ENCODE measurements at regions not wholly inside any gene's neighbourhood (a gene's known extent, or its start where the extent isn't known, plus 50 kb on each side); places are given as distances from the start of the nearest gene placed in this dataset.

DNA sequence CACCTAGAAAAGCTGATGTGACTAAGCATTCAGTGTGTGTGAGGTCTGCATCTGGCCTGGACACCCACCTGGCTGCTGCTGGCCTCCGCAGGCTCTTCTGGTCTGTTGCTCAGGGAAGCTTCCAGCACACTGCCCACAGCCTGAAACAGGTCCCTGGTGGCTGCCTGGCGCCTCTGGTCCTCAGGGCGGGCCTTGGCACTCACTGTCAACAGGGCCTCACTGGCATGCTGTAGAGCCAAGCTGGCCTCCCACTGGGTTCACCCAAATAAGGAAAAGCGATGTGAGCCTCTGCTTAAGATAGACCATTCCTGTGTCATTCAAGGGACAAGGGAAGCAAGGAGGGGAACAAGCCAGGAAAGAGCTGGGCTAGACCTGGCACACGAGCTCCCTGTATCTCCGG lies 70.6 kb upstream of the BCO1 start:
- H3K4me2 ChIP-seq (ENCODE audit: extremely low read depth, insufficient read depth, low read length): no peak overlapping the region
- H3K36me3 ChIP-seq (ENCODE audit: control insufficient read depth, insufficient read depth, low read length): no peaks in the 10 kb centered on the region
- no peaks in the 10 kb centered on the region for H3K9me3 ChIP-seq (ENCODE audit: control insufficient read depth, insufficient read depth, low read depth, low read length)
- DNase-seq (ENCODE audit: low read depth in 2 of 2): no peak
- H4K20me1 ChIP-seq (ENCODE audit: control insufficient read depth, extremely low read depth, insufficient read depth, low read length): peaks cover 2% of the 10 kb centered on the region
- no peaks in the 10 kb centered on the region for H3K79me2 ChIP-seq (ENCODE audit: control insufficient read depth, insufficient read depth, low read length)
- no peaks in the 10 kb centered on the region for H3K4me1 ChIP-seq (ENCODE audit: control insufficient read depth, extremely low read depth, insufficient read depth, low read length)
- H3K4me3 ChIP-seq (replicated peaks in 1 of 4; ENCODE audit: control extremely low read depth in 1 of 4, insufficient read depth in 1 of 4, low read depth in 3 of 4, low read length in 4 of 4): no peak overlapping the region
- no peak overlapping the region for H2AFZ ChIP-seq (ENCODE audit: low read length)
- no peak overlapping the region for H3K9ac ChIP-seq (ENCODE audit: insufficient read depth, low read length)
- no peak overlapping the region for H3K27ac ChIP-seq (ENCODE audit: insufficient read depth, low read length)
- H3K27me3 ChIP-seq (ENCODE audit: control insufficient read depth, insufficient read depth, low read length): peaks cover 5% of the 10 kb centered on the region
- TF ChIP-seq, protein P1, sequence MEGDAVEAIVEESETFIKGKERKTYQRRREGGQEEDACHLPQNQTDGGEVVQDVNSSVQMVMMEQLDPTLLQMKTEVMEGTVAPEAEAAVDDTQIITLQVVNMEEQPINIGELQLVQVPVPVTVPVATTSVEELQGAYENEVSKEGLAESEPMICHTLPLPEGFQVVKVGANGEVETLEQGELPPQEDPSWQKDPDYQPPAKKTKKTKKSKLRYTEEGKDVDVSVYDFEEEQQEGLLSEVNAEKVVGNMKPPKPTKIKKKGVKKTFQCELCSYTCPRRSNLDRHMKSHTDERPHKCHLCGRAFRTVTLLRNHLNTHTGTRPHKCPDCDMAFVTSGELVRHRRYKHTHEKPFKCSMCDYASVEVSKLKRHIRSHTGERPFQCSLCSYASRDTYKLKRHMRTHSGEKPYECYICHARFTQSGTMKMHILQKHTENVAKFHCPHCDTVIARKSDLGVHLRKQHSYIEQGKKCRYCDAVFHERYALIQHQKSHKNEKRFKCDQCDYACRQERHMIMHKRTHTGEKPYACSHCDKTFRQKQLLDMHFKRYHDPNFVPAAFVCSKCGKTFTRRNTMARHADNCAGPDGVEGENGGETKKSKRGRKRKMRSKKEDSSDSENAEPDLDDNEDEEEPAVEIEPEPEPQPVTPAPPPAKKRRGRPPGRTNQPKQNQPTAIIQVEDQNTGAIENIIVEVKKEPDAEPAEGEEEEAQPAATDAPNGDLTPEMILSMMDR (conservative IDR thresholded peaks at IDR 0.05 in 1 of 2, IDR thresholded peaks at IDR 0.05 in 1 of 2; ENCODE audit: low read depth in 1 of 2, low read length in 2 of 2): no peak
- TF ChIP-seq EZH2 (IDR thresholded peaks at IDR 0.05; ENCODE audit: low read length, missing control alignments): no peak

- no peak overlapping the region for H3K27ac ChIP-seq (ENCODE audit: insufficient read depth, low read length)
- H4K20me1 ChIP-seq (ENCODE audit: control insufficient read depth, extremely low read depth, insufficient read depth, low read length): peaks cover 2% of the 10 kb centered on the region
- H3K9ac ChIP-seq (ENCODE audit: insufficient read depth, low read length): no peak overlapping the region
- H3K27me3 ChIP-seq (ENCODE audit: control insufficient read depth, insufficient read depth, low read length): peaks cover 5% of the 10 kb centered on the region
- no peaks in the 10 kb centered on the region for H3K4me1 ChIP-seq (ENCODE audit: control insufficient read depth, extremely low read depth, insufficient read depth, low read length)
- H3K9me3 ChIP-seq (ENCODE audit: control insufficient read depth, insufficient read depth, low read depth, low read length): no peaks in the 10 kb centered on the region
- DNase-seq (ENCODE audit: low read depth in 2 of 2): no peak
- H3K79me2 ChIP-seq (ENCODE audit: control insufficient read depth, insufficient read depth, low read length): no peaks in the 10 kb centered on the region
- H3K36me3 ChIP-seq (ENCODE audit: control insufficient read depth, insufficient read depth, low read length): no peaks in the 10 kb centered on the region
- no peak overlapping the region for H3K4me3 ChIP-seq (replicated peaks in 1 of 4; ENCODE audit: control extremely low read depth in 1 of 4, insufficient read depth in 1 of 4, low read depth in 3 of 4, low read length in 4 of 4)
- H3K4me2 ChIP-seq (ENCODE audit: extremely low read depth, insufficient read depth, low read length): no peak overlapping the region
- TF ChIP-seq, protein P1 (conservative IDR thresholded peaks at IDR 0.05 in 1 of 2, IDR thresholded peaks at IDR 0.05 in 1 of 2; ENCODE audit: low read depth in 1 of 2, low read length in 2 of 2): no peak
- no peak overlapping the region for H2AFZ ChIP-seq (ENCODE audit: low read length)
These were observed 70.5 kb upstream of the GCSH start for GRCh38 chr16:81166417-81167300.

DNA sequence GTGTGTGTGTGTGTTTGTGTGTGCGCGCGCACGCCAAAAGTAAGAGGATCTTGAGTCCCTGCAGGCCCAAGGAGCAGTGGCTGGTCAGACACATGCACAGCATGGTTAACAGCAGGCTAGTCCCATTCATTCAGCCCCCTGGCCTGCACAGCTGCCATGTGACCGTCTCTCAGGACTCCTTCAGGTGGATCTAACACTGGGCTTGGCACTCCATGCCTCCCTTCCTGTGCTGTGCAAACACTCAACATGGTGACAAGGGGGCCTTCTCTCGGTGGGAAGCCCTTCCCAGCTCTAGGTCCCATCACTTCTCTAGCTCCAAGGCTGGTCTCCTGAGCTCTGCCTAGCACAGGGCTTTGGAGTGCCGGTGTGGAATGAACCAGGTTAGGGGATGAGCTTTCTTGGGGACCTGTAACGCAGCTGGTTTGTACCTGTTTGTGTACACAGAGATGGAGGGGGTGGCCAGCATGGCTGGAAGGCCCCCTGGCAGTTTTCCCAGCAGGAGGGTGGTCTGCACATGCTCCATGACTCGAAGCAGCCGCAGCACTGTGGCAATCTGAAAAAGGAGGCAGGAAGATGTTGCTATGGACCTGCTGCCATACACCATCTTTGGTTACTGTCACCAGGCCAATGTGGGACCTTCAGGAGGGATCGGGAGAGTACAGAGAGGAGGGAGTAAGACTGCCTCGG lies 69.4 kb upstream of the GCSH start:
- Histone ChIP-seq H2AFZ (ENCODE audit: low read length) (no peak overlapping the region), H3K4me1 (ENCODE audit: control insufficient read depth, extremely low read depth, insufficient read depth, low read length) (no peaks in the 10 kb centered on the region), H3K27me3 (ENCODE audit: control insufficient read depth, insufficient read depth, low read length) (peaks cover 5% of the 10 kb centered on the region), H3K27ac (ENCODE audit: insufficient read depth, low read length) (no peak overlapping the region), H3K9me3 (ENCODE audit: control insufficient read depth, insufficient read depth, low read depth, low read length) (no peaks in the 10 kb centered on the region), H3K4me2 (ENCODE audit: extremely low read depth, insufficient read depth, low read length) (no peak overlapping the region), H3K9ac (ENCODE audit: insufficient read depth, low read length) (no peak overlapping the region), H4K20me1 (ENCODE audit: control insufficient read depth, extremely low read depth, insufficient read depth, low read length) (peaks cover 2% of the 10 kb centered on the region), H3K79me2 (ENCODE audit: control insufficient read depth, insufficient read depth, low read length) (no peaks in the 10 kb centered on the region), H3K4me3 (replicated peaks in 1 of 4; ENCODE audit: control extremely low read depth in 1 of 4, insufficient read depth in 1 of 4, low read depth in 3 of 4, low read length in 4 of 4) (no peak overlapping the region), H3K36me3 (ENCODE audit: control insufficient read depth, insufficient read depth, low read length) (no peaks in the 10 kb centered on the region)
- TF ChIP-seq EZH2 (IDR thresholded peaks at IDR 0.05; ENCODE audit: low read length, missing control alignments): no peak
- TF ChIP-seq, protein P1 (conservative IDR thresholded peaks at IDR 0.05 in 1 of 2, IDR thresholded peaks at IDR 0.05 in 1 of 2; ENCODE audit: low read depth in 1 of 2, low read length in 2 of 2): no peak
- no peak for DNase-seq (ENCODE audit: low read depth in 2 of 2)

All from fibroblast of lung (primary cell).